ENCODE measurements at regions not wholly inside any gene's neighbourhood (a gene's known extent, or its start where the extent isn't known, plus 50 kb on each side); places are given as distances from the start of the nearest gene placed in this dataset.

DNA sequence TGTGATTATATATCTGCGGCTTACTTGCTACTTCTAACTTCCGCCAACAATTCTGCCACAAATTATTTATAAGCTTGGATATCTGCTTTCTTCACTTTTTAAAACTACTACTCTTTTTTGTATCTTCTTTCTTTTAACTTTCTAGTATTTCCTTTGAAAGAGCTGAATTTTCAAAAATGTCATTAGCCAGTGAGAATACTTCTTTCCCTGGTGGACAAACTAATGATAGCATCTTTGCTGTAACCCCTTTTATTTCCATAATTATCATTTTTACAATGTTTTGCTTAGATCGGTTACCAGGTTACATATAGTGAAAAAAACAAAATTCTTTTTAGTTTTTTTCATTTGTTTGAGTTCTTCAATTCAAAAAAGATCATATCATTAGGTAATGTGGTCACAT, 355.9 kb upstream of the ADGRL4 start:
- H3K9me3 ChIP-seq (ENCODE audit: control insufficient read depth in 2 of 2, insufficient read depth in 1 of 2, low read depth in 1 of 2, low read length in 1 of 2) = no peaks in the 10 kb centered on the region
- WGBS, 2 donors = 88 to 91% methylated on average over 3 of the region's 3 CpGs
- H3K27ac ChIP-seq (ENCODE audit: low read depth in 2 of 2, low read length in 1 of 2) = no peak overlapping the region
- H3K4me1 ChIP-seq (ENCODE audit: control insufficient read depth in 2 of 2, insufficient read depth in 2 of 2, low read length in 1 of 2) = no peaks in the 10 kb centered on the region
- no peaks in the 10 kb centered on the region for H3K27me3 ChIP-seq (ENCODE audit: control insufficient read depth in 1 of 2, insufficient read depth in 2 of 2, low read length in 2 of 2)
- H3K4me3 ChIP-seq (ENCODE audit: low read depth in 1 of 2, low read length in 2 of 2) = no peak overlapping the region
- H3K36me3 ChIP-seq (ENCODE audit: control insufficient read depth in 2 of 2, insufficient read depth in 2 of 2, low read length in 1 of 2) = no peaks in the 10 kb centered on the region

DNA sequence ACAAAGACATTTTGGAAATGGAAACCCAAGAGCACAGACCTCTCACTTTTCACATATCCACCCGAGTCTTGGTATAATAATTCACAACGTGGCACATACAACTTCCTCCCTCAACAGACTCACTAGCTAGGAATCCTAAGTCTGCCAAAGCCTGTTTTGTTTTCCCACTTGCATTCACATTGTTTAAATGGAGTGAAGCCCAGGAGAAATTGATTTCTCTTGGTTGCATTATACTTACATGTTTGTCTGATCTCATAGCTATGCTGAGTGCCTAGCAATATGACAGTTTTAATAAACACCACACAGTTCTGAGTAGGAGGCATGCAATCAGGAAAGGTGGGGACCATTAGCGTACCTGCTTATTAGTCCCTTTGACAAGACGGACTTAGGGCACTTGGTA, 348.6 kb upstream of the ADGRL4 start:
- Histone ChIP-seq H3K27me3 (ENCODE audit: control insufficient read depth in 1 of 2, insufficient read depth in 2 of 2, low read length in 2 of 2) (no peaks in the 10 kb centered on the region), H3K27ac (ENCODE audit: low read depth in 2 of 2, low read length in 1 of 2) (no peak overlapping the region), H3K36me3 (ENCODE audit: control insufficient read depth in 2 of 2, insufficient read depth in 2 of 2, low read length in 1 of 2) (no peaks in the 10 kb centered on the region), H3K4me3 (ENCODE audit: low read depth in 1 of 2, low read length in 2 of 2) (no peak overlapping the region), H3K4me1 (ENCODE audit: control insufficient read depth in 2 of 2, insufficient read depth in 2 of 2, low read length in 1 of 2) (no peaks in the 10 kb centered on the region), H3K9me3 (ENCODE audit: control insufficient read depth in 2 of 2, insufficient read depth in 1 of 2, low read depth in 1 of 2, low read length in 1 of 2) (no peaks in the 10 kb centered on the region)
- 66 to 69% methylated on average over 4 of the region's 4 CpGs for WGBS, 2 donors

DNA sequence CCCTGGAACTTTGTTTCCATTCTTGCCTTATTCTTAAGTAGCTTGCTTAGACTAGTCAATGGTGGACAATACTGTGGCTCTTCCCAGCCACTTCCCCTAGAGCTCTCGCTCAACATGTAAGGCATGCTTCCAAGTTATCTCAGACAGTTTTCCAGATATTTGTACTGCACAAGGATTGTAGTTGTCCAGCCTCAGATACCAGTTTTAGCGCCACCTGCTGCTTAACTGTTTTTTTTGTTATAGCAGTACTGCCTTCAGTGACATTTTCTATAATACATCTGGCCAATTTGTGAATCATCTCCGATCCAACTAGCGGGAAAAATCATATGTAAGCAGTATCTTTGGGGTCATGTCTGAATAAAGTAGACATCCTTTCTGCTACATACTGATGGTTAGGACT, 346.7 kb upstream of the ADGRL4 start:
- H3K9me3 ChIP-seq (ENCODE audit: control insufficient read depth in 2 of 2, insufficient read depth in 1 of 2, low read depth in 1 of 2, low read length in 1 of 2) = no peaks in the 10 kb centered on the region
- no peak overlapping the region for H3K4me3 ChIP-seq (ENCODE audit: low read depth in 1 of 2, low read length in 2 of 2)
- no peak overlapping the region for H3K27ac ChIP-seq (ENCODE audit: low read depth in 2 of 2, low read length in 1 of 2)
- H3K36me3 ChIP-seq (ENCODE audit: control insufficient read depth in 2 of 2, insufficient read depth in 2 of 2, low read length in 1 of 2) = no peaks in the 10 kb centered on the region
- no peaks in the 10 kb centered on the region for H3K27me3 ChIP-seq (ENCODE audit: control insufficient read depth in 1 of 2, insufficient read depth in 2 of 2, low read length in 2 of 2)
- no peaks in the 10 kb centered on the region for H3K4me1 ChIP-seq (ENCODE audit: control insufficient read depth in 2 of 2, insufficient read depth in 2 of 2, low read length in 1 of 2)
- WGBS, 2 donors = 58 to 63% methylated on average over 4 of the region's 4 CpGs

DNA sequence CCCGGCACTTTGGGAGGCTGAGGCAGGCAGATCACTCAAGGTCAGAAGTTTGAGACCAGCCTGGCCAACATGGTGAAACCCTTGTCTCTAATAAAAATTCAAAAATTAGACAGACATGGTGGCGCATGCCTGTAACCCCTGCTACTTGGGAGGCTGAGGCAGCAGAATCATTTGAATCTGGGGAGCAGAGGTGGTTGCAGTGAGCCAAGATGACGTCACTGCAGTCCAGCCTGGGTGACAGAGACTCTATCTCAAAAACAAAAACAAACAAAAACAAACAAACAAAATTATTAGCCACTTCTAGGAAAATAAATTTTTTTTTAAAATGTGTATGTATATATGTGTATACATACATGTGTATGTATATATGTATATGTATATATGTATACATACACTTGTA, 320.3 kb upstream of the ADGRL4 start:
- Histone ChIP-seq H3K36me3 (ENCODE audit: control insufficient read depth in 2 of 2, insufficient read depth in 2 of 2, low read length in 1 of 2) (no peaks in the 10 kb centered on the region), H3K27me3 (ENCODE audit: control insufficient read depth in 1 of 2, insufficient read depth in 2 of 2, low read length in 2 of 2) (no peaks in the 10 kb centered on the region), H3K27ac (ENCODE audit: low read depth in 2 of 2, low read length in 1 of 2) (no peak overlapping the region), H3K4me1 (ENCODE audit: control insufficient read depth in 2 of 2, insufficient read depth in 2 of 2, low read length in 1 of 2) (no peaks in the 10 kb centered on the region), H3K4me3 (ENCODE audit: low read depth in 1 of 2, low read length in 2 of 2) (no peak overlapping the region), H3K9me3 (ENCODE audit: control insufficient read depth in 2 of 2, insufficient read depth in 1 of 2, low read depth in 1 of 2, low read length in 1 of 2) (peaks cover 0 to 2% of the 10 kb centered on the region in 2 donors)
- 80 to 86% methylated on average over 3 of the region's 3 CpGs for WGBS, 2 donors

DNA sequence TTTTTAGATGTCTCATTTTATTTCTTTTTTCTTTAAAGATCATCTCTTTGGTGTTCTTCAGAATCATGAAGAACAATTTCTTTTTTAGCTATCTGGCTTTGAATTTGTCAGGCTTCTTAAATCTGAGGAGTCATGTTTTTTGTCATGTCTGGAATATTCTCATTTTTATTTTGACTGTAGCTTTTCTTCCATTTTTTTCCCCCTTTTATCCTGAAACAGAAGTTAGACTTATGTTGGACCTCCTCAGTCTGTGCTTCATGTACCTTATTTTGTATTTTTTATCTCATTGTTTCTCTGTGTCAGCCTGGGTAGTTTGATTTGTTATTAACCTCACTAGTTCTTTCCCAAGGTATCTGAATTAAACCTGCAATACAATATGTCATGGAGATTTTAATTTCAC, 319.2 kb upstream of the ADGRL4 start:
- Histone ChIP-seq H3K9me3 (ENCODE audit: control insufficient read depth in 2 of 2, insufficient read depth in 1 of 2, low read depth in 1 of 2, low read length in 1 of 2) (no peaks in the 10 kb centered on the region), H3K36me3 (ENCODE audit: control insufficient read depth in 2 of 2, insufficient read depth in 2 of 2, low read length in 1 of 2) (no peaks in the 10 kb centered on the region), H3K4me1 (ENCODE audit: control insufficient read depth in 2 of 2, insufficient read depth in 2 of 2, low read length in 1 of 2) (no peaks in the 10 kb centered on the region), H3K4me3 (ENCODE audit: low read depth in 1 of 2, low read length in 2 of 2) (no peak overlapping the region), H3K27ac (ENCODE audit: low read depth in 2 of 2, low read length in 1 of 2) (no peak overlapping the region), H3K27me3 (ENCODE audit: control insufficient read depth in 1 of 2, insufficient read depth in 2 of 2, low read length in 2 of 2) (no peaks in the 10 kb centered on the region)

DNA sequence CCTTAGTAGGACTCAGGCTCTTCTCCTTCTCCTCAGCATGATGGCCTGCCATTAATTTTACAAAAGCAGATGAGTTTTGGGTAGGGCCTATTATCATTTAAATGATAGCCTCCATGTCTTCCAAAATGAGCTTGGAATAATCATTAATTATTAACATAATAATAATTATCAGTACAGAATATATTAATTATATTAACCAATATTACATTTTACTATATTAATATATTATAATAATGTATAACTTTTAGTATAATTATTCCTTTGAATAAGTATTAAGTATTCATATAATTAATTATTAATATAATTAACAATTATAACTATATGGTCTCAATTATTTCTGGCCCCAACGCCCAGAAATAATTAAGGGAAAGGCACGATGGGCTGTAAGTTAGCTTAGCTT, 318.6 kb upstream of the ADGRL4 start:
- Histone ChIP-seq H3K4me3 (ENCODE audit: low read depth in 1 of 2, low read length in 2 of 2) (no peak overlapping the region), H3K27me3 (ENCODE audit: control insufficient read depth in 1 of 2, insufficient read depth in 2 of 2, low read length in 2 of 2) (no peaks in the 10 kb centered on the region), H3K9me3 (ENCODE audit: control insufficient read depth in 2 of 2, insufficient read depth in 1 of 2, low read depth in 1 of 2, low read length in 1 of 2) (no peaks in the 10 kb centered on the region), H3K27ac (ENCODE audit: low read depth in 2 of 2, low read length in 1 of 2) (no peak overlapping the region), H3K36me3 (ENCODE audit: control insufficient read depth in 2 of 2, insufficient read depth in 2 of 2, low read length in 1 of 2) (no peaks in the 10 kb centered on the region), H3K4me1 (ENCODE audit: control insufficient read depth in 2 of 2, insufficient read depth in 2 of 2, low read length in 1 of 2) (no peaks in the 10 kb centered on the region)
- 89 to 92% methylated on average over 2 of the region's 2 CpGs for WGBS, 2 donors

DNA sequence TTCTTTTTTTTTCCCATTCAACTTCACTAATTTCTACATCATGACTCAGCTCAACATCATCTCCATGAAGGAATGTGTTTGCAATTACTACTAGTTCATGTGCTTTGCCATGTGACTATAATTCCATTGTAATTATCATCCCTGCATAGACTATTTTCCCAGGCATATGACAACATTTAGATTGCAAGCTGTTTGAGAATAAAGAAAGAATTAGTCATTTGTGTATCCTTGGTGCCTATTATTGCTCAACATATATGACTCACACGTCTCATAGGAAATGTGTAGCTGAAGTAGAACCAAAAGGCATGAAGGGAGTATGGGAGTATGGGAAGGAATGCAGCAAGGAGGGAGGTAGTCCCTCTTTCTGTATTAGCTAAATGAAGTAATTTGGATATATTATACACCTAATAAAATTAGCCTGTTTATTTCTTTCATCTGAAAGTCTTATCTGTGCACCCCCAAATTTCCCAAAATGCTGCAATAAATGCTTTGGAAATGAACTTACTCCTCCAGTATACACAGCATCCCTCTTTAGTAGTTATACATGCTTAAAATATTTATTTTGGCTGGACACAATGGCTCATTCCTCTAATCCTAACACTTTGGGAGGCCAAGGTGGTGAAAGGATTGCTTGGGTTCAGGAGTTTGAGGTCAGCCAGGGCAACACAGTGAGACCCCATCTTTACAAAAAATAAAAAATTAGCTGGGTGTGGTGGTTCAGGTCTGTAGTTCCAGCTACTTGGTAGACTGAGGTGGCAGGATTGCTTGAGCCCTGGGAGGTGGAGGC, 316.9 kb upstream of the ADGRL4 start:
- no peak overlapping the region for H3K4me3 ChIP-seq (ENCODE audit: low read depth in 1 of 2, low read length in 2 of 2)
- 19 to 23% methylated on average over 1 of the region's 1 CpG for WGBS, 2 donors

DNA sequence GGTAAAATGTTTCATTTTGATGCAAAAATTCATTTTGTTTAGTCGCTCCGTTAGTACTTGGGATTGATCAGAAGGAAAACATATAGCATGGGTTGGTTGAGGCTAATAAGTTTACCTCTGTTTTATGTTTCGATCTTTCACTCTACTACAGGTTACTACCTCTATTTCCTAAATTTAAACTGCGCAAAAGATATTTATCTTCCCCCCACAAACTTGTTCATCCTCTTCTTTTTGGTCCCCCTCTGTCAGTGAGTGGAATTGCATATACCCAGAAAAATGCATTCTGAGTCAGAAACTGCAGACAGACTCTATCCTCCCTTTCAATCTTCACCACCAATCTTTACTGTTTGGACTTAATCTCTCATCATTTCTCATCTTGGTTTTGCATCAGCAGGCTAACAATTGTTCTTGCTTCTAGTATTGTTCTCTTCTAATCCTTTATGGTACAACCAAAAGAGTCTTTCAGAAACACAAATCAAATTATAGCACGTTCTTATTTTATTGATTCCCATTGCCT, 316.0 kb upstream of the ADGRL4 start:
- no peaks in the 10 kb centered on the region for H3K27me3 ChIP-seq (ENCODE audit: control insufficient read depth in 1 of 2, insufficient read depth in 2 of 2, low read length in 2 of 2)
- H3K4me3 ChIP-seq (ENCODE audit: low read depth in 1 of 2, low read length in 2 of 2) = no peak overlapping the region
- WGBS, 2 donors = 88 to 93% methylated on average over 5 of the region's 5 CpGs
- H3K27ac ChIP-seq (ENCODE audit: low read depth in 2 of 2, low read length in 1 of 2) = no peak overlapping the region
- H3K4me1 ChIP-seq (ENCODE audit: control insufficient read depth in 2 of 2, insufficient read depth in 2 of 2, low read length in 1 of 2) = no peaks in the 10 kb centered on the region
- H3K9me3 ChIP-seq (ENCODE audit: control insufficient read depth in 2 of 2, insufficient read depth in 1 of 2, low read depth in 1 of 2, low read length in 1 of 2) = no peaks in the 10 kb centered on the region
- H3K36me3 ChIP-seq (ENCODE audit: control insufficient read depth in 2 of 2, insufficient read depth in 2 of 2, low read length in 1 of 2) = no peaks in the 10 kb centered on the region

More for the DNA sequence above, 316.9 kb upstream of the ADGRL4 start:
- H3K36me3 ChIP-seq (ENCODE audit: control insufficient read depth in 2 of 2, insufficient read depth in 2 of 2, low read length in 1 of 2) = no peaks in the 10 kb centered on the region
- no peak overlapping the region for H3K27ac ChIP-seq (ENCODE audit: low read depth in 2 of 2, low read length in 1 of 2)
- H3K9me3 ChIP-seq (ENCODE audit: control insufficient read depth in 2 of 2, insufficient read depth in 1 of 2, low read depth in 1 of 2, low read length in 1 of 2) = no peaks in the 10 kb centered on the region
- H3K27me3 ChIP-seq (ENCODE audit: control insufficient read depth in 1 of 2, insufficient read depth in 2 of 2, low read length in 2 of 2) = no peaks in the 10 kb centered on the region
- H3K4me1 ChIP-seq (ENCODE audit: control insufficient read depth in 2 of 2, insufficient read depth in 2 of 2, low read length in 1 of 2) = no peaks in the 10 kb centered on the region

DNA sequence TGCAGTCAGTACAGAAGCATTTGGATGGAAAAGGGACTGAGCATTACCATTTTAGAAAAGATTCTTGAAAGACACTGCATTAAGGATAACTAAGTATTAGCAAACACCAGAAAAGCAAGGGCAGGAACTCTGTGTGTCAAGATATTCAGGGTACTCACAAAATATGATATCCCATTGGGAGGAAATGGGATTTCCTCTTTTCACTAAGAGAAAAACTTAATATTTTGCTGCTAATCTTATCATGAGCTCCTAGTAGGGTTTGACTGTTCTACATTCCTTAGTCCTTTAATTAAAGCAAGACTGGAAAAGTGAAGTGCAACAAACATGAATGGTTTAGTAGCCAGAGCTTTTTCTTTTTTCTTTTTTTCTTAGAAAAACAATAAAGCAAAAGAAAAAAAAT, 305.9 kb upstream of the ADGRL4 start:
- Histone ChIP-seq H3K27ac (ENCODE audit: low read depth in 2 of 2, low read length in 1 of 2) (no peak overlapping the region), H3K9me3 (ENCODE audit: control insufficient read depth in 2 of 2, insufficient read depth in 1 of 2, low read depth in 1 of 2, low read length in 1 of 2) (no peaks in the 10 kb centered on the region), H3K4me3 (ENCODE audit: low read depth in 1 of 2, low read length in 2 of 2) (no peak overlapping the region), H3K4me1 (ENCODE audit: control insufficient read depth in 2 of 2, insufficient read depth in 2 of 2, low read length in 1 of 2) (no peaks in the 10 kb centered on the region), H3K27me3 (ENCODE audit: control insufficient read depth in 1 of 2, insufficient read depth in 2 of 2, low read length in 2 of 2) (no peaks in the 10 kb centered on the region), H3K36me3 (ENCODE audit: control insufficient read depth in 2 of 2, insufficient read depth in 2 of 2, low read length in 1 of 2) (no peaks in the 10 kb centered on the region)

DNA sequence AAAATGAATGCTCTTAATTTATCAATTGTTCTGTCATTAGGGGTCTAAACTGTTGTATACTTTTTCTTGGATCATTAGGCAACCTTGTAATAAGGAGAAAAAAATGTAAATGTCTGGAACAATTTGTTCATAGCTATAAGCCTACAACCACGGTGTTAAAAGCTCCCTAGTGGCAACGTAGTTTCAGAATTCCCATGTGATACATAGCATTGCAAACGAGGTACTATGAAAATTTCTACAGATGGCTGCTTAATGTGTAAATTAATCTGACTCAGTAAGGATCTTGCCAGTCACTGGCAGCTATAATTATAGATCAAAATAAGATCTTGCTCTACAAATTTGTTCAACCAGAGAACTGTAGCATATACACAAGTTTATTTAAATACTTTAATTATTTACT, 304.1 kb upstream of the ADGRL4 start:
- whole genome bisulfite sequencing, 2 donors = 51 to 55% methylated on average over 3 of the region's 3 CpGs
- Histone ChIP-seq H3K4me3 (ENCODE audit: low read depth in 1 of 2, low read length in 2 of 2) (no peak overlapping the region), H3K9me3 (ENCODE audit: control insufficient read depth in 2 of 2, insufficient read depth in 1 of 2, low read depth in 1 of 2, low read length in 1 of 2) (no peaks in the 10 kb centered on the region), H3K27ac (ENCODE audit: low read depth in 2 of 2, low read length in 1 of 2) (no peak overlapping the region), H3K4me1 (ENCODE audit: control insufficient read depth in 2 of 2, insufficient read depth in 2 of 2, low read length in 1 of 2) (no peaks in the 10 kb centered on the region), H3K27me3 (ENCODE audit: control insufficient read depth in 1 of 2, insufficient read depth in 2 of 2, low read length in 2 of 2) (no peaks in the 10 kb centered on the region), H3K36me3 (ENCODE audit: control insufficient read depth in 2 of 2, insufficient read depth in 2 of 2, low read length in 1 of 2) (no peaks in the 10 kb centered on the region)

Measured in esophagus (tissue), 2 donors.